ENCODE measurements at regions not wholly inside any gene's neighbourhood (a gene's known extent, or its start where the extent isn't known, plus 50 kb on each side); places are given as distances from the start of the nearest gene placed in this dataset.

GRCh38 chr4:137955595-137955994, 286.6 kb downstream of the SLC7A11 start:
- H3K9me2 ChIP-seq (ENCODE audit: insufficient read depth): no peaks in the 10 kb centered on the region
- no peak overlapping the region for H3K4me3 Mint-ChIP-seq
- ATAC-seq: no peak
- TF ChIP-seq CTCF (conservative IDR thresholded peaks at IDR 0.05; ENCODE audit: low read depth in 2 of 2) (no peak), ETS1 (IDR thresholded peaks at IDR 0.05) (no peak), CREB1 (CRISPR knock-in tag; IDR thresholded peaks at IDR 0.05; ENCODE audit: low read depth) (no peak), EZH2 (IDR thresholded peaks at IDR 0.05; ENCODE audit: low read depth, unreplicated experiment) (no peak), REST (IDR thresholded peaks at IDR 0.05; ENCODE audit: unreplicated experiment) (no peak), ZNF331 (CRISPR knock-in tag; IDR thresholded peaks at IDR 0.05; ENCODE audit: low read depth) (no peak), ZNF462 (CRISPR knock-in tag; IDR thresholded peaks at IDR 0.05) (no peak), ZNF114 (CRISPR knock-in tag; IDR thresholded peaks at IDR 0.05) (no peak), NANOG (IDR thresholded peaks at IDR 0.05; ENCODE audit: borderline replicate concordance) (no peak), POLR2AphosphoS5 (IDR thresholded peaks at IDR 0.05; ENCODE audit: low read depth) (no peak), EZH2phosphoT487 (IDR thresholded peaks at IDR 0.05; ENCODE audit: unreplicated experiment) (no peak), JUNB (IDR thresholded peaks at IDR 0.05; ENCODE audit: unreplicated experiment) (no peak), STAT1 (IDR thresholded peaks at IDR 0.05; ENCODE audit: unreplicated experiment) (no peak)
- no peaks in the 10 kb centered on the region for H3K4me1 Mint-ChIP-seq
- no peak overlapping the region for H3K4me2 ChIP-seq
- no peaks in the 10 kb centered on the region for H3K27me3 ChIP-seq (ENCODE audit: insufficient read depth)
- H3F3A ChIP-seq (replicated peaks; ENCODE audit: low read depth): no peaks in the 10 kb centered on the region
- no peaks in the 10 kb centered on the region for H3K36me3 ChIP-seq (ENCODE audit: insufficient read depth)
- H3K27ac Mint-ChIP-seq: no peak overlapping the region
- no peak for DNase-seq (ENCODE audit: low spot score)
- H3K9me3 Mint-ChIP-seq: no peaks in the 10 kb centered on the region
- no peaks in the 10 kb centered on the region for H3K79me2 ChIP-seq (replicated peaks; ENCODE audit: insufficient read depth)
- H2AFZ ChIP-seq: no peak overlapping the region
- H3K36me3 Mint-ChIP-seq (ENCODE audit: low read depth): no peaks in the 10 kb centered on the region
- H3K27ac ChIP-seq (ENCODE audit: low read depth): no peak overlapping the region
- H3K4me3 ChIP-seq: no peak overlapping the region
- no peaks in the 10 kb centered on the region for H3K27me3 Mint-ChIP-seq (ENCODE audit: insufficient read depth, low read depth, poor library complexity)
- H4K20me1 ChIP-seq (replicated peaks; ENCODE audit: insufficient read depth): no peaks in the 10 kb centered on the region
- H3K4me1 ChIP-seq (ENCODE audit: insufficient read depth): no peaks in the 10 kb centered on the region
